ENCODE measurements at regions not wholly inside any gene's neighbourhood (a gene's known extent, or its start where the extent isn't known, plus 50 kb on each side); places are given as distances from the start of the nearest gene placed in this dataset.

- peak; percentile 50 for DNase-seq (ENCODE audit: low read depth, low spot score)
Observed at GRCh38 chr12:19867151-19867550, 427.9 kb downstream of the AEBP2 start.

GRCh38 chr12:19867970-19868369 is 428.7 kb downstream of the AEBP2 start:
- no peak for DNase-seq (ENCODE audit: low read depth, low spot score)

DNA sequence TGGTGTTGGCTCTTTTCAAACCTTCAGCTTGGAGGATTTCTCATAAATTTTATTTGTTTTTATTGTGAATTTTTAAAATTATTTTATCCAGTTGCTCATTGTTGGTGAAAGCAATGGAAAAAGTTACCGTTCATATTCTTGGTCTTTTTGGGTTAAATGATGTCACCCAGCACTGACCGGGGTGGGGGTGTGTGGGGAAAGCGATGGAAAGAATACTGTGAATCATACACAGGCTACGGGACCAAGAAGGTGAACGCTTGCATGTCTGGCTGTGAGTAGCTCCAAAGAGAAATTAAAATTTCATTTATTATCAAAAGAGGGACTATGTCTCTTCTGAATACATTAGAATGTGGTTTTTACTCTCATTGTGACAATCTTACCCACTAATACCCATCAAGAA is 430.1 kb downstream of the AEBP2 start:
- peak; percentile 63 for DNase-seq (ENCODE audit: low read depth, low spot score)

- no peak for DNase-seq (ENCODE audit: low read depth, low spot score)
Observed at GRCh38 chr12:19872621-19873540, 433.6 kb downstream of the AEBP2 start.

GRCh38 chr12:19880076-19880475 is 440.8 kb downstream of the AEBP2 start:
- no peak for DNase-seq (ENCODE audit: low read depth, low spot score)

- DNase-seq (ENCODE audit: low read depth, low spot score): no peak
Observed at GRCh38 chr12:19880721-19881120, 441.4 kb downstream of the AEBP2 start.

GRCh38 chr12:19882346-19882745 is 443.1 kb downstream of the AEBP2 start:
- DNase-seq (ENCODE audit: low read depth, low spot score): no peak

- no peak for DNase-seq (ENCODE audit: low read depth, low spot score)
Observed at GRCh38 chr12:19884021-19884492, 444.8 kb downstream of the AEBP2 start.

- DNase-seq (ENCODE audit: low read depth, low spot score): peak; percentile 48
Observed at GRCh38 chr12:19885093-19885812, 446.0 kb downstream of the AEBP2 start.

GRCh38 chr12:19886065-19886464 is 446.8 kb downstream of the AEBP2 start:
- no peak for DNase-seq (ENCODE audit: low read depth, low spot score)

GRCh38 chr12:19886639-19887064 is 447.4 kb downstream of the AEBP2 start:
- no peak for DNase-seq (ENCODE audit: low read depth, low spot score)

GRCh38 chr12:19890024-19890423 is 450.7 kb downstream of the AEBP2 start:
- no peak for DNase-seq (ENCODE audit: low read depth, low spot score)

GRCh38 chr12:19891936-19892591 is 452.8 kb downstream of the AEBP2 start:
- DNase-seq (ENCODE audit: low read depth, low spot score): no peak

DNA sequence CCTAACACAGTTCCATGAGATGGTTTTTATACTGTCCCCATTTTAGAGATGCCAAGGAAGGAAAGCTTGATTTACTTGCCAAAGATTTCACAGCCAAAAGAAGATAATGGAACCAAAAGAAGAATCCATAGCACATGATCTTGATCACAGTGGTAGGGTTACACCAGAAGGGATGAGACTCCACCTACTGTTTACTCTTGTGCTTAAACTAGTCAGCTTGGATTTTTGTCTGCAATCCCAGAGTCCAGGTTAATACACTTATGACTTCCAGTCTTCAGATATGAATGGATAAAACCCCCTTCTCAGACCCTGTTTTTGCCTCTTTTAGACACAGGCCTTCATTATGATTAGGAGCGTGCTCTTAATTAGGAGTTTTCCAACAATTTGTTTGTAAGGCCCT is 454.2 kb downstream of the AEBP2 start:
- DNase-seq (ENCODE audit: low read depth, low spot score): no peak

DNA sequence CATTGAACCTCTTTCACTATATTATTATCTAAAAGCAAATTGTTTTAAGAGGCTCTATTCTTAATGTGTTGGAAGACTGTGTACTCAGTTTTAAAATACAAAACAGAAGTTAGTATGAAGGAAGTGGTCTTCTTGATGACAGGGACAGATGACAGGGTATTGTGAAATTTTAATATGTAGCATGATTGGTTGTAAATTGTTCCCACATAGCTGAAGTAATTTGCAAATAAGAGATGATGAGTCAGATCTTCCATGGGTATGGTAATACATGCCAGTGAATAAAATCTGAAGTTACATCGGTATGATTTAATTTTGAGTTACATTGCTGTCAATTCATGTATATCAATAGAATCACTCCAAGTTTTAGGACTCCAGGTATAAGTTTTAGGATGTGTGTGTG is 454.8 kb downstream of the AEBP2 start:
- no peak for DNase-seq (ENCODE audit: low read depth, low spot score)

DNA sequence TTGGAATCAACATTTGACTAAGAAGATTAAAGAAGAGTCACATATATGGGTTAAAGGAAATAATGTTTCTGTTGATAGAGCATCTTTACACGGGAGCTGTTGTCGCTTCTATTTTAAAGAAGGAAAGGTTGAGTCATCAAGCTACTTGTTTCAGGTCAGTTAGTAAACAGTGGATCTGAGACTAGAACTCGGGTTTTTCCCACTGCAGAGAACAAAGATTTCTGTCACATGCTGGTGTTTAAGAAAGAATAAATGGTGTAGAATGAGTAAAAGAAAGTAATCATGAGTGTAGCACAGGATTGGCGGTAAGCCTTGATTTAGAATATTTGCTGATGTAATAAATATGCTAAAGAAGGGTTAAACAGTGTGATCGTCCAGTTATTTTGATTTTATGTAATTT is 455.5 kb downstream of the AEBP2 start:
- DNase-seq (ENCODE audit: low read depth, low spot score): no peak

GRCh38 chr12:19895246-19896020 is 456.1 kb downstream of the AEBP2 start:
- no peak for DNase-seq (ENCODE audit: low read depth, low spot score)

DNA sequence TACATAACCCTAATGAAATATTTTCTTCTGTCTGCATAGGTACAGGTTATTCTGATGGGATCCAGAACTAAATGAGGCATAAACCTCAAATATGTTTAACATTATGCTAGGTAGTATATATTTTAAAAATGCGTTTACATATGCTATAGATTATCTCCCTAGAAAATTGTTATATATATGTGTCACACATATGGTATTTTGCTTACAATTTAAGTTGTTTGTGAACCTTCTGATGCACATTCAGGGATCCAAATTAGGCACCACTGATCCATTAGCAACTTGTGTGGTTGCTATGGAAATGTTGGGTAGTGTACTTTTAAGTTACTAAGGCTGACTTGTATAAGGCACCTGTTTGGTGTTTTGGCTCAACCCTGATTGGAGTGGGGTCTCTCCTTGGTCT is 456.7 kb downstream of the AEBP2 start:
- DNase-seq (ENCODE audit: low read depth, low spot score): no peak

DNA sequence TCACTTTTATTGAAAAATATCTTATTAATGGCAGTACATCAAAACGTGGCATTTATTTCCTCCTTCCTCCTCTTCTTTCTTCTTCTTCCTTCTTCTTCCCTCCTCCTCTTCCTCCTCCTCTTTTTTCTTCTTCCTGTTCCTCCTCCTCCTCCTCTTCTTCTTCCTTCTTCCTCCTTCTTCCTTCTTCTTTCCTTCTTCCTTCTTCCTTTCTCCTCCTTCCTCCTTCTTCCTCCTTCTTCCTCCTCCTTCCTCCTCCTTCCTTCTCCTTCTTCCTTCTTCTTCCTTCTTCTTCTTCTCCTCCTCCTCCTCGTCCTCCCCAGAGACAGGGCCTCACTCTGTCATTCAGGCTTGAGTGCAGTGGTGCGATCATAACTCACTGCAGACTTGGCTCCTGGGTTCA is 457.2 kb downstream of the AEBP2 start:
- DNase-seq (ENCODE audit: low read depth, low spot score): no peak

DNA sequence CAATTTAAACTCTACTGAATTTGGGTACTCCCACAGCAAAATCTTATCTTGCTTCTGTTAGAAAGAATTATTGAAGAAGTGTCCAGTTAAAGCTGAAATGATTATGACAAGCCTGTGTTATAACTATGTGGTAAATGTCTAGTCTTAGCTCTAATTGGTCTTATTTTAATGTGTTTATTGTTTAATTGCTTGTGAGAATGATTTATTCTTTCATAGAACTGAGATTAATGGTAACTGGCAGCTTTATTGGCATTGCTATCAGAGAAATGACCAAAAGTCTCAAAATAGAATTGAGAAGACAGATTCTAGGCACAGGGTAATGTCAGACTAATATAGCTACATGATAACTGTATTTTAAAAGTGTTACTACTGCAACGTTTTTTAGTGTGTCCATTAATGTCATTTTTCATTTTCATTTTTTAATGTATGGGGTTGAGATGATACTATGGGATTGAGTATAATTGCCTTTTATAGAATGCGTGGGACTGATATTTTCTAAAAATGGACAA is 458.7 kb downstream of the AEBP2 start:
- DNase-seq (ENCODE audit: low read depth, low spot score): no peak

DNA sequence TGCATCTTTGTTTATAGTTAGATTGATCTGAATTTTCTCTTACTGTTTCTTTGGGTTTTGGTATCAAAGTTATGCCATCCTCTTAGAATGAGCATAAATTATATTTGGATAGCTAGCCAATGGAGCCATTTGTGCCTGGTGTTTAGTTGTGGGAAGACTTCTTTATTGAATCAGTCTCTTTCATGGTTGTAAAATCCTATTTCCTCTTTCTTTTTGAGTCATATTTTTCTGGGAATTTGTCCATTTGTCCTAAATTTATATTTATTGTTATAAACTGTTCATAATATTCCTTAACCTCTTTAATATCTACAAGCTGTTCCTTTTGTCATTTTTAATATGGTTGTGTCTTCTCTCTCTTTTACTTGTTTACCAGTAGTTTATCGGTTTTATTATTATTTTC is 462.5 kb downstream of the AEBP2 start:
- DNase-seq (ENCODE audit: low read depth, low spot score): no peak
